ENCODE measurements at regions not wholly inside any gene's neighbourhood (a gene's known extent, or its start where the extent isn't known, plus 50 kb on each side); places are given as distances from the start of the nearest gene placed in this dataset.

DNA sequence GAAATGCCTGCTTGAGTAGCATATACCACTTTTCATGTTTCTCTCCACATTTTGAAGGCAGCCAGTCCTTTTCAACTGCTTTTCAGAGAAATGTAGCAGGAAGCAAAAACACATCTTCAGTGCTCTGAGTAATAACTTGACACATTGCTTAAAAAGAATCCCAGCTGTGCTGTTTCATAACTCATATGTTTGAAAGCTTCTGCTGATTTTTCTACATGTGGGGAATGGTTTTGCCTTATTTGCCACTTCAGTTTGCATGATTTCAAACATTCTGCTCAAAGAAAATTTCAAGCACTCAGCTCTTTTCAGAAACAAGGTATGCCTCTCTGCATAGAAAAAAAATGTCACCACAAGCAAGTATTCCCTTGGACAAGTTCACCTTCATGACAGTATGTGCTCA is 732.8 kb downstream of the POM121L12 start:
- Mint-ChIP-seq H3K27me3 (ENCODE audit: low read depth) (no peaks in the 10 kb centered on the region), H3K9me3 (peaks cover 6% of the 10 kb centered on the region), H3K4me1 (no peaks in the 10 kb centered on the region), H3K27ac (no peak overlapping the region), H3K36me3 (ENCODE audit: low read depth) (no peaks in the 10 kb centered on the region), H3K4me3 (no peak overlapping the region)
- TF ChIP-seq, protein P1, sequence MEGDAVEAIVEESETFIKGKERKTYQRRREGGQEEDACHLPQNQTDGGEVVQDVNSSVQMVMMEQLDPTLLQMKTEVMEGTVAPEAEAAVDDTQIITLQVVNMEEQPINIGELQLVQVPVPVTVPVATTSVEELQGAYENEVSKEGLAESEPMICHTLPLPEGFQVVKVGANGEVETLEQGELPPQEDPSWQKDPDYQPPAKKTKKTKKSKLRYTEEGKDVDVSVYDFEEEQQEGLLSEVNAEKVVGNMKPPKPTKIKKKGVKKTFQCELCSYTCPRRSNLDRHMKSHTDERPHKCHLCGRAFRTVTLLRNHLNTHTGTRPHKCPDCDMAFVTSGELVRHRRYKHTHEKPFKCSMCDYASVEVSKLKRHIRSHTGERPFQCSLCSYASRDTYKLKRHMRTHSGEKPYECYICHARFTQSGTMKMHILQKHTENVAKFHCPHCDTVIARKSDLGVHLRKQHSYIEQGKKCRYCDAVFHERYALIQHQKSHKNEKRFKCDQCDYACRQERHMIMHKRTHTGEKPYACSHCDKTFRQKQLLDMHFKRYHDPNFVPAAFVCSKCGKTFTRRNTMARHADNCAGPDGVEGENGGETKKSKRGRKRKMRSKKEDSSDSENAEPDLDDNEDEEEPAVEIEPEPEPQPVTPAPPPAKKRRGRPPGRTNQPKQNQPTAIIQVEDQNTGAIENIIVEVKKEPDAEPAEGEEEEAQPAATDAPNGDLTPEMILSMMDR (IDR thresholded peaks at IDR 0.05; ENCODE audit: unreplicated experiment in 3 of 3), result no peak

DNA sequence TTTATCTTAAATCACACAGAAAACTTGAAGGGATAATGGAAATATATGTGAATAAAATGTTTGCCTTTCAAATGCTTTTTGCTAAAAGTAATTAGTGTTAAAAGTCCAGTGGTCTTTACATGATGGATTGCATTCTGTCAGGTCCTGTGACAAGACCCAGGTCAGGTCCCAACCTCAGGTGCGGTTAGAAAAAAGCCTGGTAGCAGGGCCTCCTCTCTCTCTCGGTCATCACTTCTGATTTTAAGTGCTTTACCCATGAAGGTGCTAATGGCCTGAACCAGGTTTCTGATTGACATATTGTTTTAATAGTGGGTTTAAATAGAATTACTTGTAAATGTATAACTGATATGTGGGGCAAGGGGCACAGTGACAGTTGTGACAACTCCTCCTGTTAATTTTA is 736.3 kb downstream of the POM121L12 start:
- no peak overlapping the region for H3K4me3 Mint-ChIP-seq
- no peaks in the 10 kb centered on the region for H3K4me1 Mint-ChIP-seq
- no peaks in the 10 kb centered on the region for H3K9me3 Mint-ChIP-seq
- no peaks in the 10 kb centered on the region for H3K36me3 Mint-ChIP-seq (ENCODE audit: low read depth)
- H3K27me3 Mint-ChIP-seq (ENCODE audit: low read depth), result no peaks in the 10 kb centered on the region
- no peak overlapping the region for H3K27ac Mint-ChIP-seq
- TF ChIP-seq, protein P1 (IDR thresholded peaks at IDR 0.05; ENCODE audit: unreplicated experiment in 3 of 3), result no peak

DNA sequence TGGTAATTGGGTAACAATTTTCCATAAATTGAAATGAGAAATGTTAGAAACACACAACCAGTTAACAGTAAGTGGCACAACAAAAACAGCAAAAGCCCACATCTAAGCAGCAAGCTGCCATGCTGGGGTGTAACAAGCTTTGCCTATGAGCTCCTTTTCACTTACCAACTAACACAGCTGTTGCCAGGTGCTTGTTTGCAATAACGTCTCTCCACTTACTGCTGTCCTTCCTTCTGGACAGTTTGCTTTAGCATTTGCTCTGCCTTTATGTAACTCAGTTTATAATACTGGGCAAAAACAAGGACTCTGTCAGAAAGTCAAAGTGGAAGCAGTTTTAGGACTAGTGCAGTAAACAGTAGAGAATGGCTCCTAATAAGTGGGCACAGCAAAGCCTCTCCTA is 740.9 kb downstream of the POM121L12 start:
- no peak overlapping the region for H3K27ac Mint-ChIP-seq
- TF ChIP-seq, protein P1 (IDR thresholded peaks at IDR 0.05; ENCODE audit: unreplicated experiment in 3 of 3), result no peak
- no peaks in the 10 kb centered on the region for H3K4me1 Mint-ChIP-seq
- H3K4me3 Mint-ChIP-seq, result no peak overlapping the region
- H3K36me3 Mint-ChIP-seq (ENCODE audit: low read depth), result no peaks in the 10 kb centered on the region
- H3K27me3 Mint-ChIP-seq (ENCODE audit: low read depth), result no peaks in the 10 kb centered on the region
- no peaks in the 10 kb centered on the region for H3K9me3 Mint-ChIP-seq

DNA sequence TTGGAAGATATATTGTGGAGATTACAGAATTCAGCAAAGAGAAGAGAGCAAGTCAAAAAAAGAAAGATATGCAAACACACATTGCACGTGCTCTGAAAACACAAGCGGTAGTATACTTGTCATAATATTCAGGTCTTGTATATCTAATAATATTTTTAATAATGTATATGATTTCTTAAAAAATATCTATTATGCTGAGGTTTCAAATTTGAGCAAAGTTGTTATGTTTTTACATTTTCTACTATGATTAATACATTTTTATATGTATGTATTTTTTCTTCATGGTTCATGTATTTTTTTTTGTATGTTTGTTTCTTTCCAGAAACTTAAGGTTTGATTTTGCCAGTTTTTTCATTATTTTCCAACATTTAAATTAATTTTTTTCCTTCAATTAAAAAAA is 752.4 kb upstream of the VSTM2A start:
- Mint-ChIP-seq H3K4me3 (no peak overlapping the region), H3K27me3 (ENCODE audit: low read depth) (no peaks in the 10 kb centered on the region), H3K27ac (no peak overlapping the region), H3K36me3 (ENCODE audit: low read depth) (no peaks in the 10 kb centered on the region), H3K9me3 (no peaks in the 10 kb centered on the region), H3K4me1 (no peaks in the 10 kb centered on the region)
- TF ChIP-seq, protein P1 (IDR thresholded peaks at IDR 0.05; ENCODE audit: unreplicated experiment in 3 of 3), result no peak

DNA sequence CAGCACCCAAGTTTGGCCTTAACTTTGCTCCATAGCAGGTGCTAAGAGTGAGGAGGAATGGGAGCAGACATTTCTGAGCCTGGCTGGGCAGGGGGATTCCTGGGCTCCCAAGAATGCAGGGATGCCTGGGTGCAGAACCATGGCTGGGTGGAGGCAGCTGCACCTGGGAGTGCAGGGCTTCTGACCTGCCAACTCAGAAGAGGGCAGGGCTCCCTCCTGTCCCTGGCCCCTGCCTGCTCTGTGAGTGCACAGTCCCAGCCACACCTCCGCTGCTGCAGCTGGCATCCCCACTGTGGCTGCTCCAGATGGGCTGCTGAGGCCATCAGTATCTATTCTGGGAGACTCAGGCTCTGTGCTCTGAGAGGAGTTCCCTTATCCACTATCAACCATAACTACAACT is 747.4 kb upstream of the VSTM2A start:
- Mint-ChIP-seq H3K36me3 (ENCODE audit: low read depth) (no peaks in the 10 kb centered on the region), H3K9me3 (no peaks in the 10 kb centered on the region), H3K4me3 (no peak overlapping the region), H3K4me1 (no peaks in the 10 kb centered on the region), H3K27me3 (ENCODE audit: low read depth) (no peaks in the 10 kb centered on the region), H3K27ac (no peak overlapping the region)
- TF ChIP-seq, protein P1 (IDR thresholded peaks at IDR 0.05; ENCODE audit: unreplicated experiment in 3 of 3), result no peak

DNA sequence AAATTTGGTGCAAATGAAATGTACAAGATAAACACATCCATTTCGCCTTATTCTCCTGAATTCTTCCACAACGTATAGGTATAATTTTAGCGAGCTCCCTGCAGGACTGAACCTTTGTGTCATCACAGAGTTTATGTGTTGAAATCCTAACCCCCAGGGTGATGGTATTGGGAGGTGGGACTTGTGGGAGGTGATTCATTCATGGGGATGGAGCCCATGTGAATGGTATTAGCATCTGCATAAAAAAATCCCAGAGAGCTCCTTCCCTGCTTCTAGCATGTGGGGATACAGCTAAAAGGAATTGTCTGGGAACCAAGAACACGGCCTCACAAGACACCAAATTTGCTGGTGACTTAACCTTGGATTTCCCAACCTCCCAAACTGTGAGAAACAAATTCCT is 741.4 kb upstream of the VSTM2A start:
- Mint-ChIP-seq H3K4me3 (no peak overlapping the region), H3K9me3 (no peaks in the 10 kb centered on the region), H3K27me3 (ENCODE audit: low read depth) (no peaks in the 10 kb centered on the region), H3K4me1 (no peaks in the 10 kb centered on the region), H3K36me3 (ENCODE audit: low read depth) (no peaks in the 10 kb centered on the region), H3K27ac (no peak overlapping the region)
- TF ChIP-seq, protein P1 (IDR thresholded peaks at IDR 0.05; ENCODE audit: unreplicated experiment in 3 of 3), result no peak
